ENCODE measurements at regions not wholly inside any gene's neighbourhood (a gene's known extent, or its start where the extent isn't known, plus 50 kb on each side); places are given as distances from the start of the nearest gene placed in this dataset.
A peak's percentile ranks its signal among the peaks of the same experiment; 100 is the strongest.

GRCh38 chr2:56127010-56127409, 56.8 kb upstream of the CCDC85A start:
- no peak for TF ChIP-seq CTCF (IDR thresholded peaks at IDR 0.05)
- TF ChIP-seq ZFX (IDR thresholded peaks at IDR 0.05; ENCODE audit: borderline replicate concordance), result no peak
- H3K27ac ChIP-seq, result no peak overlapping the region

GRCh38 chr2:56127463-56128152, 56.2 kb upstream of the CCDC85A start:
- TF ChIP-seq ZFX (IDR thresholded peaks at IDR 0.05; ENCODE audit: borderline replicate concordance) (no peak), CTCF (IDR thresholded peaks at IDR 0.05) (no peak)
- H3K27ac ChIP-seq, result no peak overlapping the region

- TF ChIP-seq CTCF (IDR thresholded peaks at IDR 0.05) (no peak), ZFX (IDR thresholded peaks at IDR 0.05; ENCODE audit: borderline replicate concordance) (no peak)
- H3K27ac ChIP-seq, result no peak overlapping the region
Measured at GRCh38 chr2:56128235-56128634, 55.6 kb upstream of the CCDC85A start.

- no peak overlapping the region for H3K27ac ChIP-seq
- no peak for TF ChIP-seq ZFX (IDR thresholded peaks at IDR 0.05; ENCODE audit: borderline replicate concordance)
- peak; percentile 84 for TF ChIP-seq CTCF (IDR thresholded peaks at IDR 0.05)
Measured at GRCh38 chr2:56130463-56131070, 53.2 kb upstream of the CCDC85A start.

- TF ChIP-seq CTCF (IDR thresholded peaks at IDR 0.05) (peak; percentile 73), ZFX (IDR thresholded peaks at IDR 0.05; ENCODE audit: borderline replicate concordance) (no peak)
- no peak overlapping the region for H3K27ac ChIP-seq
Measured at GRCh38 chr2:56132138-56132537, 51.7 kb upstream of the CCDC85A start.

GRCh38 chr2:56133441-56133840, 50.3 kb upstream of the CCDC85A start:
- TF ChIP-seq ZFX (IDR thresholded peaks at IDR 0.05; ENCODE audit: borderline replicate concordance) (no peak), CTCF (IDR thresholded peaks at IDR 0.05) (no peak)
- no peak overlapping the region for H3K27ac ChIP-seq

GRCh38 chr2:56133931-56134629, 49.7 kb upstream of the CCDC85A start:
- TF ChIP-seq ZFX (IDR thresholded peaks at IDR 0.05; ENCODE audit: borderline replicate concordance), result no peak
- no peak for TF ChIP-seq CTCF (IDR thresholded peaks at IDR 0.05)
- no peak overlapping the region for H3K27ac ChIP-seq
